WTC11 (cell line): ENCODE measurements at regions not wholly inside any gene's neighbourhood (a gene's known extent, or its start where the extent isn't known, plus 50 kb on each side); places are given as distances from the start of the nearest gene placed in this dataset.

ENCODE experiments used
- ATAC-seq: fragments of 200-7000 bp; cut with Tn5 transposase; 2 replicates; pipeline ENCODE4 v1.10.0; 2021; ENCODE audit warnings: mild to moderate bottlenecking, moderate library complexity
- CTCF ChIA-PET: fragments of 300-600 bp; sonication (Branson Sonifier 250); formaldehyde crosslinking; loops from one replicate; lab custom pipeline; 2021; ENCODE audit warnings: antibody characterized with exemption; lab: Charles Lee
- POLR2A ChIA-PET: fragments of 350-600 bp; sonication (Branson Sonifier 250); formaldehyde crosslinking; loops from one replicate; lab custom pipeline; 2021; ENCODE audit warnings: antibody characterized with exemption; lab: Charles Lee
- DNase-seq: peaks from one replicate; pipeline ENCODE4 v3.0.0; 2021; ENCODE audit warnings: low spot score
- H3K27ac Mint-ChIP-seq: 2 replicates; pipeline ENCODE4 v1.8.0; 2021; ENCODE audit warnings: mixed read lengths
- H3K27me3 Mint-ChIP-seq: 2 replicates; pipeline ENCODE4 v1.8.0; 2021; ENCODE audit warnings: low read depth, mild to moderate bottlenecking, moderate library complexity, mixed read lengths
- H3K36me3 Mint-ChIP-seq: 2 replicates; pipeline ENCODE4 v1.8.0; 2021; ENCODE audit warnings: mixed read lengths
- H3K4me1 Mint-ChIP-seq: 2 replicates; pipeline ENCODE4 v1.8.0; 2022; ENCODE audit warnings: mixed read lengths
- H3K4me3 Mint-ChIP-seq: 2 replicates; pipeline ENCODE4 v1.8.0; 2021; ENCODE audit warnings: mild to moderate bottlenecking, moderate library complexity, mixed read lengths
- H3K9me3 Mint-ChIP-seq: 2 replicates; pipeline ENCODE4 v1.8.0; 2021; ENCODE audit warnings: mixed read lengths
- AFF4 ChIP-seq: sonication (generic); formaldehyde crosslinking; IDR thresholded peaks from 2 replicates; pipeline ENCODE4 v1.8.1; 2023; ENCODE audit warnings: mild to moderate bottlenecking, missing genetic modification reagents, borderline replicate concordance
- E2F4 ChIP-seq: sonication (generic); formaldehyde crosslinking; IDR thresholded peaks from 2 replicates; pipeline ENCODE4 v1.8.1; 2022; ENCODE audit warnings: low read depth, mild to moderate bottlenecking, moderate library complexity, missing genetic modification reagents, borderline replicate concordance
- E2F5 ChIP-seq: sonication (generic); formaldehyde crosslinking; IDR thresholded peaks from 2 replicates; pipeline ENCODE4 v1.8.1; 2022; ENCODE audit warnings: mild to moderate bottlenecking, moderate library complexity, missing genetic modification reagents
- EMX1 ChIP-seq: fragments of 250-450 bp; sonication (Bioruptor Pico); IDR thresholded peaks from 2 replicates; pipeline ENCODE4 v1.8.0; 2021; ENCODE audit warnings: mild to moderate bottlenecking
- ERG ChIP-seq: fragments of 250-450 bp; sonication (Bioruptor Pico); IDR thresholded peaks from 2 replicates; pipeline ENCODE4 v1.8.0; 2021; ENCODE audit warnings: mild to moderate bottlenecking
- HMGA2 ChIP-seq: fragments of 250-450 bp; sonication (Bioruptor Pico); IDR thresholded peaks from 2 replicates; pipeline ENCODE4 v1.4.0; 2021; ENCODE audit warnings: mild to moderate bottlenecking, moderate library complexity
- KAT7 ChIP-seq: sonication (generic); formaldehyde crosslinking; IDR thresholded peaks from 2 replicates; pipeline ENCODE4 v1.8.1; 2023; ENCODE audit warnings: missing genetic modification reagents, mild to moderate bottlenecking, borderline replicate concordance
- MLX ChIP-seq: sonication (generic); formaldehyde crosslinking; IDR thresholded peaks from 2 replicates; pipeline ENCODE4 v1.8.1; 2023; ENCODE audit warnings: mild to moderate bottlenecking, missing genetic modification reagents, moderate library complexity
- OVOL2 ChIP-seq: fragments of 250-450 bp; sonication (Bioruptor Pico); IDR thresholded peaks from 2 replicates; pipeline ENCODE4 v1.9.0; 2021; ENCODE audit warnings: mild to moderate bottlenecking, borderline replicate concordance
- SMAD4 ChIP-seq: sonication (generic); formaldehyde crosslinking; IDR thresholded peaks from 2 replicates; pipeline ENCODE4 v1.8.0; 2022; ENCODE audit warnings: mild to moderate bottlenecking, missing genetic modification reagents
- TCF7 ChIP-seq: sonication (generic); formaldehyde crosslinking; IDR thresholded peaks from 2 replicates; pipeline ENCODE4 v1.8.0; 2022; ENCODE audit warnings: mild to moderate bottlenecking, low read depth, missing genetic modification reagents, moderate library complexity
- TEAD4 ChIP-seq: sonication (generic); formaldehyde crosslinking; IDR thresholded peaks from 2 replicates; pipeline ENCODE4 v1.8.0; 2022; ENCODE audit warnings: mild to moderate bottlenecking, missing genetic modification reagents
- ZNF121 ChIP-seq: sonication (generic); formaldehyde crosslinking; IDR thresholded peaks from 2 replicates; pipeline ENCODE4 v1.8.0; 2023; ENCODE audit warnings: missing genetic modification reagents
- ZNF138 ChIP-seq: sonication (generic); formaldehyde crosslinking; conservative IDR thresholded peaks from 2 replicates; pipeline ENCODE4 v1.8.1; 2022; ENCODE audit warnings: mild to moderate bottlenecking, moderate library complexity, missing genetic modification reagents
- ZNF281 ChIP-seq: sonication (generic); formaldehyde crosslinking; IDR thresholded peaks from 2 replicates; pipeline ENCODE4 v1.8.0; 2023; ENCODE audit warnings: mild to moderate bottlenecking, missing genetic modification reagents
- ZNF317 ChIP-seq: sonication (generic); formaldehyde crosslinking; IDR thresholded peaks from 2 replicates; pipeline ENCODE4 v1.8.1; 2023; ENCODE audit warnings: low read depth, mild to moderate bottlenecking, moderate library complexity, missing genetic modification reagents, borderline replicate concordance
- ZNF423 ChIP-seq: fragments of 250-450 bp; sonication (Bioruptor Pico); IDR thresholded peaks from 2 replicates; pipeline ENCODE4 v2.1.2; 2022; ENCODE audit warnings: mild to moderate bottlenecking, moderate library complexity

- CTCF ChIA-PET = no interaction called here
Measured at GRCh38 chr1:65724151-65724550, 68.5 kb upstream of the PDE4B start.

GRCh38 chr1:65725064-65725463 is 67.6 kb upstream of the PDE4B start:
- no peaks in the 10 kb centered on the region for H3K36me3 Mint-ChIP-seq
- CTCF ChIA-PET = no interaction called here
- H3K4me3 Mint-ChIP-seq = no peak overlapping the region
- peaks cover 6% of the 10 kb centered on the region for H3K9me3 Mint-ChIP-seq
- POLR2A ChIA-PET = no interaction called here
- ATAC-seq (no peak), DNase-seq (no peak)
- H3K27ac Mint-ChIP-seq = no peak overlapping the region
- H3K4me1 Mint-ChIP-seq = no peaks in the 10 kb centered on the region
- H3K27me3 Mint-ChIP-seq = no peaks in the 10 kb centered on the region
- TF ChIP-seq EMX1 (CRISPR knock-in tag) (no peak), ZNF423 (CRISPR knock-in tag) (no peak), SMAD4 (CRISPR knock-in tag) (no peak), HMGA2 (no peak), TCF7 (CRISPR knock-in tag) (no peak), TEAD4 (CRISPR knock-in tag) (no peak), E2F5 (CRISPR knock-in tag) (no peak), ERG (CRISPR knock-in tag) (no peak), ZNF317 (CRISPR knock-in tag) (no peak), OVOL2 (no peak)

More at GRCh38 chr1:65724151-65724550, 68.5 kb upstream of the PDE4B start:
- H3K4me1 Mint-ChIP-seq = no peaks in the 10 kb centered on the region
- POLR2A ChIA-PET = no interaction called here
- DNase-seq = no peak
- no peaks in the 10 kb centered on the region for H3K36me3 Mint-ChIP-seq
- H3K9me3 Mint-ChIP-seq = peaks cover 6% of the 10 kb centered on the region
- no peak overlapping the region for H3K4me3 Mint-ChIP-seq
- no peaks in the 10 kb centered on the region; the same call in 1 of the 2 replicates for H3K27me3 Mint-ChIP-seq
- no peak overlapping the region for H3K27ac Mint-ChIP-seq
- ATAC-seq = no peak
- no peak for TF ChIP-seq ZNF121 (CRISPR knock-in tag)
- no peak for TF ChIP-seq ZNF281 (CRISPR knock-in tag)
- TF ChIP-seq E2F4 (CRISPR knock-in tag) = no peak
- no peak for TF ChIP-seq ZNF138
- no peak for TF ChIP-seq SMAD4 (CRISPR knock-in tag)
- no peak for TF ChIP-seq ZNF423 (CRISPR knock-in tag)
- TF ChIP-seq, all 79 proteins: peak for 0

- H3K9me3 Mint-ChIP-seq = peaks cover 6% of the 10 kb centered on the region
- H3K4me1 Mint-ChIP-seq = no peaks in the 10 kb centered on the region
- DNase-seq (no peak), ATAC-seq (0 out of 2 replicates have a peak, but pooled peaks have one; percentile 24)
- H3K27ac Mint-ChIP-seq = no peak overlapping the region
- no peak for TF ChIP-seq ERG (CRISPR knock-in tag)
- no peak for TF ChIP-seq KAT7 (CRISPR knock-in tag)
- TF ChIP-seq MLX = no peak
- TF ChIP-seq AFF4 (CRISPR knock-in tag) = no peak
- CTCF ChIA-PET = no interaction called here
- no peaks in the 10 kb centered on the region for H3K36me3 Mint-ChIP-seq
- H3K4me3 Mint-ChIP-seq = no peak overlapping the region
- no peaks in the 10 kb centered on the region for H3K27me3 Mint-ChIP-seq
- POLR2A ChIA-PET = no interaction called here
Measured at GRCh38 chr1:65728504-65728903, 64.2 kb upstream of the PDE4B start.
